Adrenal gland (tissue), 5 donors: ENCODE measurements at regions not wholly inside any gene's neighbourhood (a gene's known extent, or its start where the extent isn't known, plus 50 kb on each side); places are given as distances from the start of the nearest gene placed in this dataset.

Source experiments
- POLR2A ChIP-seq, 2 donors: fragments of 450-650 bp; IDR thresholded peaks; one replicate each; pipeline ENCODE4 v1.6.1; 2017; ENCODE audit warnings: antibody characterized with exemption in 2 of 2, mild to moderate bottlenecking in 2 of 2, moderate library complexity in 1 of 2
- TF ChIP-seq, protein P1 (sequence below), 6 experiments: fragments of 450-650 bp in 4 of 6; fragments of 200-600 bp in 2 of 6; sonication (generic) in 1 of 6; IDR thresholded peaks; 1 replicate in 5 of 6; 2 replicates in 1 of 6; pipeline versions ENCODE4 v1.5.1 to v1.8.0; 2016 to 2021; ENCODE audit warnings: antibody characterized with exemption in 6 of 6, mild to moderate bottlenecking in 2 of 6, moderate library complexity in 1 of 6
- donor health status: DM: no; HTN: no; CAD: no.

DNA sequence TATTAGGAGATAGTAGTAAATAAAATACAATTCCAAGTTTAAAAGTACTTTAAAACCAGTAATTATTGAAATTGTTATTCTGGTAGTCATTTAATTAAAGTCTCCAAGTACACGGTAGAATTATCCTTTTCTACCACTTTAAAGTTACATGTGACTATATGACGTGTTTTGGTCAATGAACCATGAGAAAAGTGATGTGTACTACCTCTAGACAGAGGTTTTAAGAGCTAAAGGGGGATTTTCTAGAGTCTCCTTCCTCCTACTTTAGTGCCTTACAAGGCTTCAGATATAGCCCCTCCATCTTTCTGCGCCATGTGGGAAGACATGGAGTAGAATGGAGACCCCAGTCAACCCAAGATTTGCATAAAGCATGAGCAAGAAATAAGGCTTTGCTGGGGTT, 2296.6 kb upstream of the AGA start:
- TF ChIP-seq POLR2A (IDR thresholded peaks at IDR 0.05): no peak
- TF ChIP-seq, protein P1, sequence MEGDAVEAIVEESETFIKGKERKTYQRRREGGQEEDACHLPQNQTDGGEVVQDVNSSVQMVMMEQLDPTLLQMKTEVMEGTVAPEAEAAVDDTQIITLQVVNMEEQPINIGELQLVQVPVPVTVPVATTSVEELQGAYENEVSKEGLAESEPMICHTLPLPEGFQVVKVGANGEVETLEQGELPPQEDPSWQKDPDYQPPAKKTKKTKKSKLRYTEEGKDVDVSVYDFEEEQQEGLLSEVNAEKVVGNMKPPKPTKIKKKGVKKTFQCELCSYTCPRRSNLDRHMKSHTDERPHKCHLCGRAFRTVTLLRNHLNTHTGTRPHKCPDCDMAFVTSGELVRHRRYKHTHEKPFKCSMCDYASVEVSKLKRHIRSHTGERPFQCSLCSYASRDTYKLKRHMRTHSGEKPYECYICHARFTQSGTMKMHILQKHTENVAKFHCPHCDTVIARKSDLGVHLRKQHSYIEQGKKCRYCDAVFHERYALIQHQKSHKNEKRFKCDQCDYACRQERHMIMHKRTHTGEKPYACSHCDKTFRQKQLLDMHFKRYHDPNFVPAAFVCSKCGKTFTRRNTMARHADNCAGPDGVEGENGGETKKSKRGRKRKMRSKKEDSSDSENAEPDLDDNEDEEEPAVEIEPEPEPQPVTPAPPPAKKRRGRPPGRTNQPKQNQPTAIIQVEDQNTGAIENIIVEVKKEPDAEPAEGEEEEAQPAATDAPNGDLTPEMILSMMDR (IDR thresholded peaks at IDR 0.05): no peak
